DND-41 (cell line): ENCODE measurements at regions not wholly inside any gene's neighbourhood (a gene's known extent, or its start where the extent isn't known, plus 50 kb on each side); places are given as distances from the start of the nearest gene placed in this dataset.

ENCODE experiments used
- ATAC-seq: fragments of 200-7000 bp; cut with Tn5 transposase; 3 replicates; pipeline ENCODE4 v1.9.1; 2021; ENCODE audit warnings: low read depth; ENCODE audit not compliant: insufficient read depth
- DNase-seq: peaks from one replicate; pipeline ENCODE4 v3.0.0-alpha.2; 2020
- H2AFZ ChIP-seq: 2 replicates; pipeline ENCODE4 v1.6.0; 2012; ENCODE audit warnings: low read depth, low read length
- H3K27ac ChIP-seq: 2 replicates; pipeline ENCODE4 v1.5.1; 2012; ENCODE audit warnings: low read length, inconsistent platforms
- H3K27me3 ChIP-seq: fragments of 200-600 bp; sonication (generic); 2 replicates; pipeline ENCODE4 v1.6.0; 2012; ENCODE audit warnings: low read length, mild to moderate bottlenecking, inconsistent platforms; ENCODE audit not compliant: insufficient read depth, poor library complexity
- H3K36me3 ChIP-seq: 2 replicates; pipeline ENCODE4 v1.5.1; 2012; ENCODE audit warnings: low read length, inconsistent platforms; ENCODE audit not compliant: insufficient read depth
- H3K4me1 ChIP-seq: 2 replicates; pipeline ENCODE4 v1.5.1; 2012; ENCODE audit warnings: mild to moderate bottlenecking, low read length; ENCODE audit not compliant: insufficient read depth
- H3K4me2 ChIP-seq: 2 replicates; pipeline ENCODE4 v1.6.0; 2012; ENCODE audit warnings: mild to moderate bottlenecking, moderate library complexity, low read length, inconsistent platforms; ENCODE audit not compliant: insufficient read depth
- H3K4me3 ChIP-seq, 2 experiments: fragments of 200-600 bp in 1 of 2; shearing (Covaris generic) in 1 of 2; 2 replicates each; pipeline ENCODE4 v1.5.1; 2012 to 2016; ENCODE audit warnings: inconsistent platforms in 2 of 2, low read length in 2 of 2, mild to moderate bottlenecking in 2 of 2, low read depth in 1 of 2, moderate library complexity in 1 of 2
- H3K79me2 ChIP-seq: 2 replicates; pipeline ENCODE4 v1.6.0; 2012; ENCODE audit warnings: low read length, inconsistent platforms; ENCODE audit not compliant: insufficient read depth
- H3K9ac ChIP-seq: 2 replicates; pipeline ENCODE4 v1.6.0; 2012; ENCODE audit warnings: low read depth, mild to moderate bottlenecking, inconsistent platforms, low read length, moderate library complexity
- H3K9me3 ChIP-seq: 2 replicates; pipeline ENCODE4 v1.5.1; 2012; ENCODE audit warnings: low read length, moderate library complexity, mild to moderate bottlenecking, inconsistent platforms; ENCODE audit not compliant: insufficient read depth, severe bottlenecking
- H4K20me1 ChIP-seq: 2 replicates; pipeline ENCODE4 v1.6.0; 2012; ENCODE audit warnings: low read length; ENCODE audit not compliant: insufficient read depth
- EZH2 ChIP-seq: IDR thresholded peaks from 3 replicates; pipeline ENCODE4 v1.6.1; 2012; ENCODE audit warnings: borderline replicate concordance, low read depth, mild to moderate bottlenecking, moderate library complexity, low read length, inconsistent platforms; ENCODE audit not compliant: severe bottlenecking
- TF ChIP-seq, protein P1 (sequence below): IDR thresholded peaks from 2 replicates; pipeline ENCODE4 v1.5.1; 2012; ENCODE audit warnings: borderline replicate concordance, low read length, moderate library complexity, mild to moderate bottlenecking; ENCODE audit not compliant: poor library complexity, severe bottlenecking; ENCODE audit errors: extremely low read depth

DNA sequence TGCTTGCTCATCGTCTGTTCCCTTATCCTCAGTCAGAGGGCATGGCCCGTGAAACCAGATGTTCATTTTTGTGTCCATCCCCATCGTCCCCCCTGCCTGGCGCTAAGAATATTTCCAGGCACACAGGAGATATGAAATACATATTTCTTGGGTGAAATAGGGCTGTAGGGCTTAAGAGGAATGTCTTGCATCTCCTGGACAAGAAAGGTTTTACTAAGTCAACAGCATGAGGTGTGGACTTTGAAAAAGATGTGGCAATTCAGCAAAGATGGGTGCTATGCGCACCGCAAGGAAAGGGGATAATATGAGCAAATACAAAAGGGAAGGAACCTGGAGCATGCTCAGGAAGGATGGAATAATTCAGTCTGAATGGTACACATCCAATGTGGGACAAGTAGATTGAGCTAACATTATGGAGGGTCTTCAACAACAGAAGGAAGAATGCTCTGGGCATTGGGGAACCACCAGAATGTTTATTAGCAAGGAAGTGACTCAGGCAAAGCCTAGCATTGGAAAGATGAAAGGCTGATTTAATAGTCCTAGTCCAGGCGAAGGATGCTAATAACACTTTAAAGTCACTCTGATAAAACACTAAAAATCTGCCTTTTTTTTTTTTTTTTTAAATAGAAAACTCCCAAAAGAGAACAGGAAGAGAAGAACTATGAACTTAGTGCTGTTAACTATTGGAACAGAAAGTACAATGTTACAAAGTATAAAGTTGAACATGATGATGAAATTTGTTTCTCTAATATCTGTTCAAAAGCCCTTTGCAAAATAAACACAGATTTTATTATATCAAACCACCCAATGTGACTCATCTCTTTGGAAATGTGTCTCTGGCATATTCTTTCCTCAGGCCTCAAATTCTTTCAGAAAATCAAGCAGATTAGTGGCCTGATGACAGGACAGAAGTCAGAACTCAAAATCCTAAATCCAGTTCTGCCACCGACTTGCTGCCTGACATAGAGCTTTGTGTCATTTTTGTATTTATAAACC lies 449.5 kb downstream of the BCAT1 start:
- Histone ChIP-seq H3K27ac (no peak overlapping the region), H3K27me3 (no peaks in the 10 kb centered on the region), H2AFZ (no peak overlapping the region), H3K4me1 (peaks cover 16% of the 10 kb centered on the region), H3K4me2 (no peak overlapping the region), H4K20me1 (no peaks in the 10 kb centered on the region), H3K9me3 (no peaks in the 10 kb centered on the region), H3K36me3 (no peaks in the 10 kb centered on the region), H3K79me2 (no peaks in the 10 kb centered on the region), H3K4me3 (no peak overlapping the region), H3K9ac (no peak overlapping the region)
- DNase-seq = no peak
- no peak for TF ChIP-seq EZH2
- TF ChIP-seq, protein P1, sequence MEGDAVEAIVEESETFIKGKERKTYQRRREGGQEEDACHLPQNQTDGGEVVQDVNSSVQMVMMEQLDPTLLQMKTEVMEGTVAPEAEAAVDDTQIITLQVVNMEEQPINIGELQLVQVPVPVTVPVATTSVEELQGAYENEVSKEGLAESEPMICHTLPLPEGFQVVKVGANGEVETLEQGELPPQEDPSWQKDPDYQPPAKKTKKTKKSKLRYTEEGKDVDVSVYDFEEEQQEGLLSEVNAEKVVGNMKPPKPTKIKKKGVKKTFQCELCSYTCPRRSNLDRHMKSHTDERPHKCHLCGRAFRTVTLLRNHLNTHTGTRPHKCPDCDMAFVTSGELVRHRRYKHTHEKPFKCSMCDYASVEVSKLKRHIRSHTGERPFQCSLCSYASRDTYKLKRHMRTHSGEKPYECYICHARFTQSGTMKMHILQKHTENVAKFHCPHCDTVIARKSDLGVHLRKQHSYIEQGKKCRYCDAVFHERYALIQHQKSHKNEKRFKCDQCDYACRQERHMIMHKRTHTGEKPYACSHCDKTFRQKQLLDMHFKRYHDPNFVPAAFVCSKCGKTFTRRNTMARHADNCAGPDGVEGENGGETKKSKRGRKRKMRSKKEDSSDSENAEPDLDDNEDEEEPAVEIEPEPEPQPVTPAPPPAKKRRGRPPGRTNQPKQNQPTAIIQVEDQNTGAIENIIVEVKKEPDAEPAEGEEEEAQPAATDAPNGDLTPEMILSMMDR = no peak
- ATAC-seq = no peak

DNA sequence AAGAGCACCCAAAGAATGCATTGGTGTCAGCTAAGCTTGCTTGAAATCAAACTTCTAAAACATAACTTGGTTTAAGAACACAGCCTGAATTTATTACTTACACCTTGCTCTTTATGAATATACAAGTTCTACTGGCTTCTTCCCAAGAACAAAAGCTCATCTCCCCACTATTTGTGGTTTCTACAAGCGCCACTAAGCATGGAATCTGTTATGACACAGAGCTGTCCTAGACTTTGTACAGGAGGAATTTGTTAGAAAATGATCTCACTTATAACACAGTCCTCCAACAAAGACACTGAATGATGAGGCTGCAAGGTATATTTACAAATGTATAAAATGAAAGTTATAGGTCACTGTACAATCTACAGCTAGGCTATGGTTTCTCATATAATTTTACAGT lies 452.1 kb downstream of the BCAT1 start:
- no peak overlapping the region for H3K4me3 ChIP-seq
- H3K4me2 ChIP-seq = no peak overlapping the region
- H2AFZ ChIP-seq = no peak overlapping the region
- ATAC-seq = no peak
- no peak for DNase-seq
- no peak for TF ChIP-seq EZH2
- TF ChIP-seq, protein P1 = no peak
- no peaks in the 10 kb centered on the region for H3K9me3 ChIP-seq
- no peaks in the 10 kb centered on the region for H4K20me1 ChIP-seq
- H3K27me3 ChIP-seq = no peaks in the 10 kb centered on the region
- H3K36me3 ChIP-seq = no peaks in the 10 kb centered on the region
- no peak overlapping the region for H3K9ac ChIP-seq
- no peaks in the 10 kb centered on the region for H3K79me2 ChIP-seq
- H3K27ac ChIP-seq = no peak overlapping the region
- peaks cover 16% of the 10 kb centered on the region for H3K4me1 ChIP-seq

DNA sequence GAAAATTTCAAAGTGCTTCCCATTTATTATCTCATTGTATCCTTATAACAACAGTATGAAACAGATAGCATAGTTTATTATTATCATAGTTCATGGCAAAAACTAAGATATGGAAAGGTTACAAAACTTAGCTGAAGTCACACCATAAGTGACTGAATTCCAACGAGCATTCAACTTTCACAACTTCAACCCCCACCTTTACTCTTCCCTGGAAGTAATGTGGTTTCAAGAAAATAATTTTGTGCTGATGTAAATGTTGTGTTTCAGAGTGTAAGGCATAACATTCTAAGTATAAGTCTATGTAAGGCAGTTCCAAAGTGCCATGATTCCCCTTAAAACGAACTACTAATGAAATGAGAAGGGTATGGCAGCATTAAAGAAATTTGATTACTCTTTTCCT lies 454.5 kb downstream of the BCAT1 start:
- no peaks in the 10 kb centered on the region for H3K36me3 ChIP-seq
- H3K27me3 ChIP-seq = no peaks in the 10 kb centered on the region
- DNase-seq (no peak), ATAC-seq (no peak)
- no peak overlapping the region for H2AFZ ChIP-seq
- TF ChIP-seq, protein P1 = no peak
- TF ChIP-seq EZH2 = no peak
- H3K9ac ChIP-seq = no peak overlapping the region
- no peaks in the 10 kb centered on the region for H4K20me1 ChIP-seq
- no peak overlapping the region for H3K27ac ChIP-seq
- H3K4me2 ChIP-seq = no peak overlapping the region
- no peaks in the 10 kb centered on the region for H3K79me2 ChIP-seq
- H3K9me3 ChIP-seq = no peaks in the 10 kb centered on the region
- no peak overlapping the region for H3K4me3 ChIP-seq
- peaks cover 11% of the 10 kb centered on the region for H3K4me1 ChIP-seq
